ENCODE measurements at regions not wholly inside any gene's neighbourhood (a gene's known extent, or its start where the extent isn't known, plus 50 kb on each side); places are given as distances from the start of the nearest gene placed in this dataset.

DNA sequence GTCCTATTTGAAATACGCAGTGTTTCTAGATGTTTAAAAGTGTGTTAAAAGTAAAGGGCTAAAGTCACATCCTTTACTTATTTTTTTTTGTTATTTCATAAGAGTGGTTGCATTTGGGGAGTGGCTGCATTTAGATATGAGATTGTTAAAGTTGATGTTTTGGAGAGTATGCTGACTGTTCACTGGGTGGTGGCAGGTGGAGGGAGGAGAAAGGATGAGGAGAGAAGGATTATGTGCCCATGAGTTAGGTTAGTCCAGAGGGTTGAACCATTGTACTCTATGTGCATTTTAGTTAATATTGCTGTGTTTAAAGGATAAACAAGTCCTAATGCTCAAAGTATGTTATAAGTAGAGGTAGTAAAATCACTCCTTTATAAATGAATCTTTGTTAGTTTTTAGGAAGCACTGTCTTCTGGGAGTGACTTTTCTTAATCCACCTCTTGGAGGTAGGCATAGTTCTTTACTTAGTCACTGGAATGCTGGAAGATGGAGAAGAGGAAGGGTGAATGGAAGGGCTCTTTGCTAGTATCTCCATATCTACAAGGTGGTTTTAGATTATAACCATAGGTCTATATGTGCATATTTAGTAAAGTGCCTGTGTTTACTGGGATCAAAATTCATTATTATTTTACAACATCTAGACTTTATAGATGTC lies 332.3 kb downstream of the NPR3 start:
- Mint-ChIP-seq H3K27ac (no peak overlapping the region), H3K36me3 (no peaks in the 10 kb centered on the region), H3K4me1 (no peaks in the 10 kb centered on the region), H3K27me3 (no peaks in the 10 kb centered on the region), H3K4me3 (no peak overlapping the region), H3K9me3 (peaks cover 4% of the 10 kb centered on the region in 3 donors)
- Histone ChIP-seq H3K9me3 (no peaks in the 10 kb centered on the region), H3K4me1 (ENCODE audit: control insufficient read depth in 1 of 2, extremely low read depth in 1 of 2, insufficient read depth in 2 of 2, low read length in 2 of 2) (no peaks in the 10 kb centered on the region), H3K27me3 (replicated peaks in 1 of 2; ENCODE audit: control insufficient read depth in 2 of 2, extremely low read depth in 1 of 2, insufficient read depth in 2 of 2, low read length in 1 of 2) (no peaks in the 10 kb centered on the region), H3K27ac (ENCODE audit: low read length) (no peak overlapping the region), H3K36me3 (ENCODE audit: control insufficient read depth in 2 of 2, extremely low read depth in 1 of 2, insufficient read depth in 1 of 2, low read length in 1 of 2) (no peaks in the 10 kb centered on the region), H3K4me3 (ENCODE audit: control insufficient read depth in 1 of 2, extremely low read depth in 1 of 2, low read length in 1 of 2) (no peak overlapping the region)
- no CpG with 5 or more reads among the region's 1 CpG for WGBS (ENCODE audit: insufficient coverage)
- no peak for ATAC-seq (replicated peaks in 1 of 4)
- ChIA-PET CTCF (no interaction called here), POLR2A (no interaction called here)
- no peak for DNase-seq

DNA sequence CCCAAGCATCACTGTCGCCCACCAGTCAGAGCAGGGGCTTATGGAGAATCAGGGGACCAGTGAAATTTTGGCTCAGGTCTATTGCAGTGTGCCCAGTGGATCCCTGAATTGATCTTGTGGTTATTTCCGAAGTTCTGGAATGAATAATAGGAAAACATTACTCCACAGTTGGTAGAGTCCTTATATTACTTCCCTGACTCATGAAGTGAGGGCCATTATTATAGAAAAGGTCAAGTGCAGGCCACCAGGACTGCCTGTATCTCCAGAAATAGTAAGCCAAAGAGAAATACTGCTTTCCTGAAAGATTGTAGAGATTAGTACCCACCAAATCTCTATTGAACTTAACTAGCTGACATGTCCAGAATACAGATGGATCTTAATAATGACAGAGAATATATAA lies 335.0 kb downstream of the NPR3 start:
- Mint-ChIP-seq H3K9me3 (peaks cover 4 to 5% (median 4%) of the 10 kb centered on the region in 3 donors), H3K4me1 (no peaks in the 10 kb centered on the region), H3K36me3 (no peaks in the 10 kb centered on the region), H3K4me3 (no peak overlapping the region), H3K27ac (no peak overlapping the region), H3K27me3 (no peaks in the 10 kb centered on the region)
- Histone ChIP-seq H3K27ac (ENCODE audit: low read length) (no peak overlapping the region), H3K4me3 (ENCODE audit: control insufficient read depth in 1 of 2, extremely low read depth in 1 of 2, low read length in 1 of 2) (no peak overlapping the region), H3K4me1 (ENCODE audit: control insufficient read depth in 1 of 2, extremely low read depth in 1 of 2, insufficient read depth in 2 of 2, low read length in 2 of 2) (no peaks in the 10 kb centered on the region), H3K27me3 (replicated peaks in 1 of 2; ENCODE audit: control insufficient read depth in 2 of 2, extremely low read depth in 1 of 2, insufficient read depth in 2 of 2, low read length in 1 of 2) (no peaks in the 10 kb centered on the region), H3K9me3 (no peaks in the 10 kb centered on the region), H3K36me3 (ENCODE audit: control insufficient read depth in 2 of 2, extremely low read depth in 1 of 2, insufficient read depth in 1 of 2, low read length in 1 of 2) (no peaks in the 10 kb centered on the region)
- CTCF ChIA-PET, result no interaction called here
- ATAC-seq (replicated peaks in 1 of 4) (no peak), DNase-seq (no peak)
- POLR2A ChIA-PET, result no interaction called here
- WGBS (ENCODE audit: insufficient coverage), result 75% methylated on average over 1 of the region's 2 CpGs

DNA sequence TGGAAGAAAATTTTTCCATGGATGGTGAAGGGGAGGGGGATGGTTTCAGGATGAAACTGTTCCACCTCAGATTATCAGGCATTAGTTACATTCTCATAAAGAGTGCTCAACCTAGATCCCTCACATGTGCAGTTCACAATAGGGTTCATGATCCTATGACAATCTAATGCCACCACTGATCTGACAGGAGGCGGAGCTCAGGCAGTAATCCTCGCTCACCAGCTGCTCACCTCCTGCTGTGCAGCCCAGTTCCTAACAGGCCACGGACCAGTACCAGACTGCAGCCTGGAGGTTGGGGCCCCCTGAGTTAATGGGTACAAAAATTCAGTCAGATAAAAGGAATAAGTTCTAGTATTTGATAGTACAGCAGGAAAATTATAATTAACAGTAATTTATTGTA lies 337.2 kb downstream of the NPR3 start:
- ChIA-PET CTCF (no interaction called here), POLR2A (no interaction called here)
- Mint-ChIP-seq H3K9me3 (peaks cover 4 to 7% (median 7%) of the 10 kb centered on the region in 3 donors), H3K4me1 (no peaks in the 10 kb centered on the region), H3K36me3 (no peaks in the 10 kb centered on the region), H3K27me3 (no peaks in the 10 kb centered on the region), H3K27ac (no peak overlapping the region), H3K4me3 (no peak overlapping the region)
- Histone ChIP-seq H3K9me3 (no peaks in the 10 kb centered on the region), H3K27me3 (replicated peaks in 1 of 2; ENCODE audit: control insufficient read depth in 2 of 2, extremely low read depth in 1 of 2, insufficient read depth in 2 of 2, low read length in 1 of 2) (no peaks in the 10 kb centered on the region), H3K4me3 (ENCODE audit: control insufficient read depth in 1 of 2, extremely low read depth in 1 of 2, low read length in 1 of 2) (no peak overlapping the region), H3K36me3 (ENCODE audit: control insufficient read depth in 2 of 2, extremely low read depth in 1 of 2, insufficient read depth in 1 of 2, low read length in 1 of 2) (no peaks in the 10 kb centered on the region), H3K27ac (ENCODE audit: low read length) (no peak overlapping the region), H3K4me1 (ENCODE audit: control insufficient read depth in 1 of 2, extremely low read depth in 1 of 2, insufficient read depth in 2 of 2, low read length in 2 of 2) (no peaks in the 10 kb centered on the region)
- no peak for DNase-seq
- WGBS (ENCODE audit: insufficient coverage), result 100% methylated on average over 2 of the region's 3 CpGs
- ATAC-seq (replicated peaks in 1 of 4), result no peak

DNA sequence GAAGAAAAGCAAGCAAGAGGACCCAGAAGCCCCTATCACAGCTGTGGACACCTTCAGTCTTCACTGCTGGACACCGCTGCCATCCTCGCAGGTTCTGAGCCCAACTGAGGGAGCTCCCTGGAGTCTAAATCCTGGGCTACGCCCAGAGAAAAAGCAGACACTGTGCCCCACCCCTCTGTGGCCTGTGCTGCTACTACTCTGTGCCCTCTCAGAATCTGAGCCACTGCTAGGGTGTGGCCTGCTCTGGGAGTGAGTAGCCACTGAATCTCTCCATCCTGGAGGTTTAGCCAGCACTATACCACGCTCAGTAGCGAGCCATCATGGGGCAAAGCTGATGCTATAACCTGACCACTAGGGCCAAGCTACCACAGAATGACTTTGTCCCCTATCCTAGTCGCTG lies 338.2 kb downstream of the NPR3 start:
- Histone ChIP-seq H3K4me3 (ENCODE audit: control insufficient read depth in 1 of 2, extremely low read depth in 1 of 2, low read length in 1 of 2) (no peak overlapping the region), H3K27ac (ENCODE audit: low read length) (no peak overlapping the region), H3K9me3 (no peaks in the 10 kb centered on the region), H3K4me1 (ENCODE audit: control insufficient read depth in 1 of 2, extremely low read depth in 1 of 2, insufficient read depth in 2 of 2, low read length in 2 of 2) (no peaks in the 10 kb centered on the region), H3K36me3 (ENCODE audit: control insufficient read depth in 2 of 2, extremely low read depth in 1 of 2, insufficient read depth in 1 of 2, low read length in 1 of 2) (no peaks in the 10 kb centered on the region), H3K27me3 (replicated peaks in 1 of 2; ENCODE audit: control insufficient read depth in 2 of 2, extremely low read depth in 1 of 2, insufficient read depth in 2 of 2, low read length in 1 of 2) (no peaks in the 10 kb centered on the region)
- ChIA-PET CTCF (no interaction called here), POLR2A (no interaction called here)
- no peaks in the 10 kb centered on the region for H3K4me1 Mint-ChIP-seq
- H3K4me3 Mint-ChIP-seq, result no peak overlapping the region
- H3K27me3 Mint-ChIP-seq, result no peaks in the 10 kb centered on the region
- no peak for ATAC-seq (replicated peaks in 1 of 4)
- no peak overlapping the region for H3K27ac Mint-ChIP-seq
- no peak for DNase-seq
- WGBS (ENCODE audit: insufficient coverage), result 71% methylated on average over 6 of the region's 6 CpGs
- H3K36me3 Mint-ChIP-seq, result no peaks in the 10 kb centered on the region
- H3K9me3 Mint-ChIP-seq, result peaks cover 11 to 17% (median 12%) of the 10 kb centered on the region in 3 donors

DNA sequence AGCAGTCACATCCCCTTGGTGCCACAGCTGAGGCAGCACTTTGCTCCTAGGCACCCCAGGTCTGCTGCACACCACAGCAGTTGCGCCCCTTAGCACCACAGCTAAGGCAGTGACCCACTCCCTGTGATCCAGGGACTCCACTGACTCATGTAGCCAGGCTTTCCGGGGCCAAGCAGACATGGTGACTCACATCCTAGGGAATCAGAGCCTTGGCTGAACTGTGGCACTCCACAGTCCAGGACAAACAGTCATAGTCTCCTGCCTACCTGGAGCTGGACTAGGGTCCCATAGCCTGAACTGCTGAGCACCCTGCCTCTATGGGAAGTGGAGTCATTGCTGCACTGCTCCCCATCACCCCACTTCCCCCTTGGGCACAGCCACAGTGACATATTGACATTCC lies 338.7 kb downstream of the NPR3 start:
- ATAC-seq (replicated peaks in 1 of 4) (no peak), DNase-seq (no peak)
- no peaks in the 10 kb centered on the region for H3K4me1 ChIP-seq (ENCODE audit: control insufficient read depth in 1 of 2, extremely low read depth in 1 of 2, insufficient read depth in 2 of 2, low read length in 2 of 2)
- POLR2A ChIA-PET, result no interaction called here
- no peaks in the 10 kb centered on the region for H3K36me3 ChIP-seq (ENCODE audit: control insufficient read depth in 2 of 2, extremely low read depth in 1 of 2, insufficient read depth in 1 of 2, low read length in 1 of 2)
- no peak overlapping the region for H3K4me3 ChIP-seq (ENCODE audit: control insufficient read depth in 1 of 2, extremely low read depth in 1 of 2, low read length in 1 of 2)
- no peak overlapping the region for H3K27ac ChIP-seq (ENCODE audit: low read length)
- Mint-ChIP-seq H3K27ac (no peak overlapping the region), H3K27me3 (no peaks in the 10 kb centered on the region), H3K4me1 (no peaks in the 10 kb centered on the region), H3K9me3 (peaks cover 11 to 19% (median 12%) of the 10 kb centered on the region in 3 donors), H3K4me3 (no peak overlapping the region), H3K36me3 (no peaks in the 10 kb centered on the region)
- CTCF ChIA-PET, result no interaction called here
- 81% methylated on average over 2 of the region's 2 CpGs for WGBS (ENCODE audit: insufficient coverage)
- H3K27me3 ChIP-seq (replicated peaks in 1 of 2; ENCODE audit: control insufficient read depth in 2 of 2, extremely low read depth in 1 of 2, insufficient read depth in 2 of 2, low read length in 1 of 2), result no peaks in the 10 kb centered on the region
- H3K9me3 ChIP-seq, result no peaks in the 10 kb centered on the region

DNA sequence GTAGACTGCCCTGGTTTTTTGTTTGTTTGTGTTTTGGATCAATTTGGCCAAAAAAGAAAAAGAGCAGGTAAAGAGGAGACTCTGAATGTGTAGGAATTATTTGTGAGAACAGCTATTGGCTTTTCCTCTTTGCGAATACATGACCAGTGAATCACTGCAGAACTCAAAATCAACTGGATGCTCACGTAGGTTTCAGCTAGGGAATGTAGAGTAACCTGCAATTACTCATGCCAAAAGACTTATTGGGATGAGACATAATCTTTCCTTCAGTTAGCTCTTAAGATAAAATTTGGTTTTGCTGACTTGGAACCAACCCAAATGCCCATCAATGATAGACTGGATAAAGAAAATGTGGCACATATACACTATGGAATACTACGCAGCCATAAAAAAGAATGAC lies 348.0 kb downstream of the NPR3 start:
- CTCF ChIA-PET, result no interaction called here
- Histone ChIP-seq H3K9me3 (no peaks in the 10 kb centered on the region), H3K27me3 (replicated peaks in 1 of 2; ENCODE audit: control insufficient read depth in 2 of 2, extremely low read depth in 1 of 2, insufficient read depth in 2 of 2, low read length in 1 of 2) (no peaks in the 10 kb centered on the region), H3K4me3 (ENCODE audit: control insufficient read depth in 1 of 2, extremely low read depth in 1 of 2, low read length in 1 of 2) (no peak overlapping the region), H3K4me1 (ENCODE audit: control insufficient read depth in 1 of 2, extremely low read depth in 1 of 2, insufficient read depth in 2 of 2, low read length in 2 of 2) (no peaks in the 10 kb centered on the region), H3K36me3 (ENCODE audit: control insufficient read depth in 2 of 2, extremely low read depth in 1 of 2, insufficient read depth in 1 of 2, low read length in 1 of 2) (no peaks in the 10 kb centered on the region), H3K27ac (ENCODE audit: low read length) (no peak overlapping the region)
- no peak for DNase-seq
- no peak for ATAC-seq (replicated peaks in 1 of 4)
- no CpG with 5 or more reads among the region's 3 CpGs for WGBS (ENCODE audit: insufficient coverage)
- POLR2A ChIA-PET, result no interaction called here
- no peaks in the 10 kb centered on the region for H3K4me1 Mint-ChIP-seq
- H3K27ac Mint-ChIP-seq, result no peak overlapping the region
- H3K27me3 Mint-ChIP-seq, result no peaks in the 10 kb centered on the region
- peaks cover 15 to 34% (median 26%) of the 10 kb centered on the region in 3 donors for H3K9me3 Mint-ChIP-seq
- no peak overlapping the region for H3K4me3 Mint-ChIP-seq
- H3K36me3 Mint-ChIP-seq, result no peaks in the 10 kb centered on the region

DNA sequence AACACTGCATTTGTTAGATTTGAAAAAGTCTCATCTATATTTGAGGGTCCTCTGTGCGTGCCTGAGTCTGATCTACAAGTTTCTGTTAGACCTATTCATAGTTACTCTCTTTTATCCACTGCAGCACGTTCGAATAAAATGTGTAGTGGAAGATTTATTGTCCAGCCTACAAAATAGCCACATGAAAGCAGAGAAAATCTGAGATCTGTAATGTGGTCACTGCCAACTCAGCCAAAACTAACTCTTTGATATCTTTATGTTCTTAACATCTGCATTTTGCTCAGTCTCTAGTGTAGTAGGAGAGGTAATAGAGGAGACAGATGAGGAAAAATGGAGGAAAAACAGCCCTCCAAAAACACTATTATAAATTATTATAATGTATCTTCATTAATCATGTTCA lies 354.0 kb downstream of the NPR3 start:
- H3K27ac Mint-ChIP-seq, result no peak overlapping the region
- no peak overlapping the region for H3K4me3 Mint-ChIP-seq
- Histone ChIP-seq H3K9me3 (no peaks in the 10 kb centered on the region), H3K4me1 (ENCODE audit: control insufficient read depth in 1 of 2, extremely low read depth in 1 of 2, insufficient read depth in 2 of 2, low read length in 2 of 2) (no peaks in the 10 kb centered on the region), H3K4me3 (ENCODE audit: control insufficient read depth in 1 of 2, extremely low read depth in 1 of 2, low read length in 1 of 2) (no peak overlapping the region), H3K36me3 (ENCODE audit: control insufficient read depth in 2 of 2, extremely low read depth in 1 of 2, insufficient read depth in 1 of 2, low read length in 1 of 2) (no peaks in the 10 kb centered on the region), H3K27me3 (replicated peaks in 1 of 2; ENCODE audit: control insufficient read depth in 2 of 2, extremely low read depth in 1 of 2, insufficient read depth in 2 of 2, low read length in 1 of 2) (no peaks in the 10 kb centered on the region), H3K27ac (ENCODE audit: low read length) (no peak overlapping the region)
- ChIA-PET CTCF (no interaction called here), POLR2A (no interaction called here)
- peaks cover 3 to 10% (median 6%) of the 10 kb centered on the region in 3 donors for H3K9me3 Mint-ChIP-seq
- H3K36me3 Mint-ChIP-seq, result no peaks in the 10 kb centered on the region
- H3K27me3 Mint-ChIP-seq, result no peaks in the 10 kb centered on the region
- no peaks in the 10 kb centered on the region for H3K4me1 Mint-ChIP-seq
- ATAC-seq (replicated peaks in 1 of 4) (no peak), DNase-seq (no peak)
- no CpG with 5 or more reads among the region's 3 CpGs for WGBS (ENCODE audit: insufficient coverage)

Measured in T-cell (primary cell).